ENCODE measurements at regions not wholly inside any gene's neighbourhood (a gene's known extent, or its start where the extent isn't known, plus 50 kb on each side); places are given as distances from the start of the nearest gene placed in this dataset.
A peak's percentile ranks its signal among the peaks of the same experiment; 100 is the strongest.

DNA sequence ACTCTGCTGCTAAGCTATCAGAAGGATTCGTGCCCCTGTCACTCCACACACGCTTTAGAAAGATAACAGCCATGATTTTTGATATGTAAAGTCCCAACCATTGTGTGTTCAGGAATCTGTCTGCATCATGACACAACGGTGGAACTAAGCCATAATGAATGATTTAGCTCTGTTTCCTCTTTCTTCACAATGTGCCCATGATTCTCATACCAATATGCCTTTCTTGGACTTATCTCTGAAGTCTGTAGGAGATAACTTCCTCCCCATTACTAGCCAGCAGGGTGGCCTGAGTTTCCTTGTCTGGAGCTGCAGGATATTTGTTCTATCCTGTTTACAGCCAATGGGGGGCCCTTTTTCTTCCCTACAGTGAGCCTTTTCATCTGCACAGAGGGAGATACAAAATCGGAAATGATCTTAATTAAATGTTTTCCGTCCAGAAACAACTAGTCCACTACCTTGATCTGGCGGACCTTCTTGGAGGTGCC is 511.7 kb downstream of the USP25 start:
- TF ChIP-seq, protein P1, sequence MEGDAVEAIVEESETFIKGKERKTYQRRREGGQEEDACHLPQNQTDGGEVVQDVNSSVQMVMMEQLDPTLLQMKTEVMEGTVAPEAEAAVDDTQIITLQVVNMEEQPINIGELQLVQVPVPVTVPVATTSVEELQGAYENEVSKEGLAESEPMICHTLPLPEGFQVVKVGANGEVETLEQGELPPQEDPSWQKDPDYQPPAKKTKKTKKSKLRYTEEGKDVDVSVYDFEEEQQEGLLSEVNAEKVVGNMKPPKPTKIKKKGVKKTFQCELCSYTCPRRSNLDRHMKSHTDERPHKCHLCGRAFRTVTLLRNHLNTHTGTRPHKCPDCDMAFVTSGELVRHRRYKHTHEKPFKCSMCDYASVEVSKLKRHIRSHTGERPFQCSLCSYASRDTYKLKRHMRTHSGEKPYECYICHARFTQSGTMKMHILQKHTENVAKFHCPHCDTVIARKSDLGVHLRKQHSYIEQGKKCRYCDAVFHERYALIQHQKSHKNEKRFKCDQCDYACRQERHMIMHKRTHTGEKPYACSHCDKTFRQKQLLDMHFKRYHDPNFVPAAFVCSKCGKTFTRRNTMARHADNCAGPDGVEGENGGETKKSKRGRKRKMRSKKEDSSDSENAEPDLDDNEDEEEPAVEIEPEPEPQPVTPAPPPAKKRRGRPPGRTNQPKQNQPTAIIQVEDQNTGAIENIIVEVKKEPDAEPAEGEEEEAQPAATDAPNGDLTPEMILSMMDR (conservative IDR thresholded peaks at IDR 0.05), result peak; percentile 18
- TF ChIP-seq ZFX (IDR thresholded peaks at IDR 0.05), result no peak

Data from C4-2B (cell line).